ENCODE measurements at regions not wholly inside any gene's neighbourhood (a gene's known extent, or its start where the extent isn't known, plus 50 kb on each side); places are given as distances from the start of the nearest gene placed in this dataset.

DNA sequence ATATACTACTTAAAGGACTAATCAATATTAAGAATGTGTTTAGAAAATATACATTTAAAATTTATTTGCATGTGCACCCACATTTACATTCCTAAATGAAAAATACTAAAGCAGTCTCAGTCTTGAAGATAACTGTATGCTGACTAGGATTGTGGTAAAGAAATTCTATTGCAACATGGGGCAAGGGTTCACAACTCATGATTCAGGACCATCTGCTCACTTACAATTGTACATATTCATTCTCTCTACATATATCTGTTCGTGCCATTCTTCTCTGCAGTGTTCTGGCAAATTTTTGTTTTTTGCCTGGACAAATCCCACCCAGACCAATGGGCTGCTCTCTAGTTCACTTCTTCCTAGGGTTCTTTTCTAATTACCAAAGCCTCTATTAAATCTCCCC is 417.2 kb upstream of the NOVA1 start:
- Histone ChIP-seq H3K27ac (ENCODE audit: low read depth, low read length) (no peak overlapping the region), H3K4me2 (ENCODE audit: low read length) (no peak overlapping the region), H3F3A (ENCODE audit: control insufficient read depth, insufficient read depth) (no peaks in the 10 kb centered on the region), H3K36me3 (ENCODE audit: control insufficient read depth, low read length) (no peaks in the 10 kb centered on the region), H3K4me3 (ENCODE audit: low read length) (no peak overlapping the region), H3K27me3 (ENCODE audit: control insufficient read depth, low read length) (no peaks in the 10 kb centered on the region), H3K4me1 (ENCODE audit: control insufficient read depth, low read length) (no peaks in the 10 kb centered on the region), H3K9me2 (replicated peaks; ENCODE audit: control insufficient read depth, low read length) (no peaks in the 10 kb centered on the region), H4K20me1 (ENCODE audit: control insufficient read depth, insufficient read depth, low read depth, low read length) (no peaks in the 10 kb centered on the region), H3K79me2 (ENCODE audit: control insufficient read depth, low read length) (no peaks in the 10 kb centered on the region), H3K9me3 (ENCODE audit: control insufficient read depth, insufficient read depth, low read length) (no peaks in the 10 kb centered on the region; the same call in 1 of the 2 replicates)
- TF ChIP-seq, protein P1, sequence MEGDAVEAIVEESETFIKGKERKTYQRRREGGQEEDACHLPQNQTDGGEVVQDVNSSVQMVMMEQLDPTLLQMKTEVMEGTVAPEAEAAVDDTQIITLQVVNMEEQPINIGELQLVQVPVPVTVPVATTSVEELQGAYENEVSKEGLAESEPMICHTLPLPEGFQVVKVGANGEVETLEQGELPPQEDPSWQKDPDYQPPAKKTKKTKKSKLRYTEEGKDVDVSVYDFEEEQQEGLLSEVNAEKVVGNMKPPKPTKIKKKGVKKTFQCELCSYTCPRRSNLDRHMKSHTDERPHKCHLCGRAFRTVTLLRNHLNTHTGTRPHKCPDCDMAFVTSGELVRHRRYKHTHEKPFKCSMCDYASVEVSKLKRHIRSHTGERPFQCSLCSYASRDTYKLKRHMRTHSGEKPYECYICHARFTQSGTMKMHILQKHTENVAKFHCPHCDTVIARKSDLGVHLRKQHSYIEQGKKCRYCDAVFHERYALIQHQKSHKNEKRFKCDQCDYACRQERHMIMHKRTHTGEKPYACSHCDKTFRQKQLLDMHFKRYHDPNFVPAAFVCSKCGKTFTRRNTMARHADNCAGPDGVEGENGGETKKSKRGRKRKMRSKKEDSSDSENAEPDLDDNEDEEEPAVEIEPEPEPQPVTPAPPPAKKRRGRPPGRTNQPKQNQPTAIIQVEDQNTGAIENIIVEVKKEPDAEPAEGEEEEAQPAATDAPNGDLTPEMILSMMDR (IDR thresholded peaks at IDR 0.05; ENCODE audit: low read depth, low read length, poor library complexity, severe bottlenecking): no peak

DNA sequence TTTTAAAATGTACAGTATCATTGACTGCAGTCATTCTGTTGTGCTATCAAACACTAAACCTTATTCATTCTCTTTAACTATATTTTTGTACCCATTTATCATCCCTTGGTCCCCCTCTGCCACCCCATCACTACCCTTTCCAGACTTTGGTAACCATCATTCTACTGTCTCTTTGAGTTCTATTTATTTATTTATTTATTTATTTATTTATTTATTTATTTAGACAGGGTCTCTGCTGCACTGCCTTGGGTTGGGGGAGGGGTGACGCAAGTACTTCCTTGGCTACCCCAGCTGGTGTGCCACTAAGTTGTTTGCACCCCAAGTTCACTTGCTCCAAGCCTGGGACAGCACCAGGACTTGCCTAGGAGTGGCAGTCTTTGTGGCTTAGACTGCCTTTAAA is 427.8 kb upstream of the NOVA1 start:
- no peaks in the 10 kb centered on the region for H3K79me2 ChIP-seq (ENCODE audit: control insufficient read depth, low read length)
- TF ChIP-seq EZH2phosphoT487 (IDR thresholded peaks at IDR 0.05; ENCODE audit: borderline replicate concordance, low read length): no peak
- TF ChIP-seq, protein P1 (IDR thresholded peaks at IDR 0.05; ENCODE audit: low read depth, low read length, poor library complexity, severe bottlenecking): no peak
- no peak overlapping the region for H3K27ac ChIP-seq (ENCODE audit: low read depth, low read length)
- H3K4me1 ChIP-seq (ENCODE audit: control insufficient read depth, low read length): no peaks in the 10 kb centered on the region
- no peak overlapping the region for H3K4me3 ChIP-seq (ENCODE audit: low read length)
- no peaks in the 10 kb centered on the region for H3K9me2 ChIP-seq (replicated peaks; ENCODE audit: control insufficient read depth, low read length)
- H3K27me3 ChIP-seq (ENCODE audit: control insufficient read depth, low read length): no peaks in the 10 kb centered on the region
- no peak overlapping the region for H3K4me2 ChIP-seq (ENCODE audit: low read length)
- H4K20me1 ChIP-seq (ENCODE audit: control insufficient read depth, insufficient read depth, low read depth, low read length): no peaks in the 10 kb centered on the region
- H3K9me3 ChIP-seq (ENCODE audit: control insufficient read depth, insufficient read depth, low read length): peaks cover 7% of the 10 kb centered on the region; the same call in 1 of the 2 replicates
- no peaks in the 10 kb centered on the region for H3K36me3 ChIP-seq (ENCODE audit: control insufficient read depth, low read length)
- no peaks in the 10 kb centered on the region for H3F3A ChIP-seq (ENCODE audit: control insufficient read depth, insufficient read depth)

DNA sequence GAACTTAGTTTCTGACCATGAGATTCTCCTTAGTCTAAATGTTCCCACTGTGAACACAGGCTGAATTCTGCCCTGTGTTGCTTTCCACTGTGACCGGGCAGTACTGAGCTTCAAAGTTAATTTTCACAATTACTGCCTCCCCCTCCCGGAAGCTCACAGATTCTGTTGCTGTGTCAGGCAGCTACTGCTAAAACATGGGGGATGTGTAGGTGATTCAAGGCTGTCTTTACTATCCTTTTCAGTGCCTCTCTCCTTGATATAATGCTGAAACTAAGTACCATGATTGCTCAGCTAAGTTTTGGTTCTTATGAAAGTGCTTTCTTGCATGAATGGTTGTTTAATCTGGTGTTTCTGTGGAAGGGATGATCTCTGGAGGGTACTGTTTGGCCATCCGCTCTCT is 428.3 kb upstream of the NOVA1 start:
- Histone ChIP-seq H3K4me2 (ENCODE audit: low read length) (no peak overlapping the region), H3K27me3 (ENCODE audit: control insufficient read depth, low read length) (no peaks in the 10 kb centered on the region), H3K27ac (ENCODE audit: low read depth, low read length) (no peak overlapping the region), H3K9me3 (ENCODE audit: control insufficient read depth, insufficient read depth, low read length) (peaks cover 7% of the 10 kb centered on the region; the same call in 1 of the 2 replicates), H3F3A (ENCODE audit: control insufficient read depth, insufficient read depth) (no peaks in the 10 kb centered on the region), H3K79me2 (ENCODE audit: control insufficient read depth, low read length) (no peaks in the 10 kb centered on the region), H3K4me3 (ENCODE audit: low read length) (no peak overlapping the region), H3K4me1 (ENCODE audit: control insufficient read depth, low read length) (no peaks in the 10 kb centered on the region), H4K20me1 (ENCODE audit: control insufficient read depth, insufficient read depth, low read depth, low read length) (no peaks in the 10 kb centered on the region), H3K9me2 (replicated peaks; ENCODE audit: control insufficient read depth, low read length) (no peaks in the 10 kb centered on the region), H3K36me3 (ENCODE audit: control insufficient read depth, low read length) (no peaks in the 10 kb centered on the region)
- TF ChIP-seq, protein P1 (IDR thresholded peaks at IDR 0.05; ENCODE audit: low read depth, low read length, poor library complexity, severe bottlenecking): no peak
- no peak for TF ChIP-seq EZH2phosphoT487 (IDR thresholded peaks at IDR 0.05; ENCODE audit: borderline replicate concordance, low read length)

DNA sequence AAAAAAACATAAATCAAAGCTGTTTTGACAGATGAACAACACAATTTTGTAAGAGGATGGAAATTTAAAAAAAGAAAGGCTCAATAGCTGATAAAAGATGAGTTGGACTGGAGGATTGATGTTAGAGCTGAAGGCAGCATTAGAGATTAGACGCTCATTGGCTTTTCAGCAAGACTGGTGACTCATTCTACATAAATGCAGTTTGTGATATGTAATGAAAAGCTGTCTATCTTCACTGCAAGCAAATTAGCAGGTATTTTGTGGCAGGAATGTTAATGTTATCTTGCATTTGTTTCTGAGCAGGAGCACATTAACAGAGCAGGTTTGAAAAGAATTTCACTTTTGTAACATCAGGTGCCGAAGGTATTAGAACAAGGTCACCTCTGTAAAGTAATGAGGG is 442.7 kb upstream of the NOVA1 start:
- no peak overlapping the region for H3K4me3 ChIP-seq (ENCODE audit: low read length)
- H3F3A ChIP-seq (ENCODE audit: control insufficient read depth, insufficient read depth): no peaks in the 10 kb centered on the region
- TF ChIP-seq, protein P1 (IDR thresholded peaks at IDR 0.05; ENCODE audit: low read depth, low read length, poor library complexity, severe bottlenecking): no peak
- no peak for TF ChIP-seq EZH2phosphoT487 (IDR thresholded peaks at IDR 0.05; ENCODE audit: borderline replicate concordance, low read length)
- H3K27me3 ChIP-seq (ENCODE audit: control insufficient read depth, low read length): no peaks in the 10 kb centered on the region
- no peak overlapping the region for H3K27ac ChIP-seq (ENCODE audit: low read depth, low read length)
- H3K4me2 ChIP-seq (ENCODE audit: low read length): no peak overlapping the region
- no peaks in the 10 kb centered on the region for H3K79me2 ChIP-seq (ENCODE audit: control insufficient read depth, low read length)
- H3K9me3 ChIP-seq (ENCODE audit: control insufficient read depth, insufficient read depth, low read length): no peaks in the 10 kb centered on the region; the same call in 1 of the 2 replicates
- no peaks in the 10 kb centered on the region for H3K4me1 ChIP-seq (ENCODE audit: control insufficient read depth, low read length)
- H3K36me3 ChIP-seq (ENCODE audit: control insufficient read depth, low read length): no peaks in the 10 kb centered on the region
- no peaks in the 10 kb centered on the region for H4K20me1 ChIP-seq (ENCODE audit: control insufficient read depth, insufficient read depth, low read depth, low read length)
- H3K9me2 ChIP-seq (replicated peaks; ENCODE audit: control insufficient read depth, low read length): no peaks in the 10 kb centered on the region

Measured in DOHH2 (cell line).